ENCODE measurements at regions not wholly inside any gene's neighbourhood (a gene's known extent, or its start where the extent isn't known, plus 50 kb on each side); places are given as distances from the start of the nearest gene placed in this dataset.
A peak's percentile ranks its signal among the peaks of the same experiment; 100 is the strongest.

- no peak for DNase-seq (ENCODE audit: low read depth)
- H3K4me3 ChIP-seq (ENCODE audit: low read depth, low read length), result no peak overlapping the region
- no peak for TF ChIP-seq CTCF (conservative IDR thresholded peaks at IDR 0.05; ENCODE audit: low read depth, low read length)
Measured at GRCh38 chr4:135368831-135369230, 1167.2 kb upstream of the PABPC4L start.

GRCh38 chr4:135365065-135365464, 1163.5 kb upstream of the PABPC4L start:
- peak; percentile 53 for DNase-seq (ENCODE audit: low read depth)
- no peak overlapping the region for H3K4me3 ChIP-seq (ENCODE audit: low read depth, low read length)
- TF ChIP-seq CTCF (conservative IDR thresholded peaks at IDR 0.05; ENCODE audit: low read depth, low read length), result no peak

- DNase-seq (ENCODE audit: low read depth), result peak; percentile 23
- TF ChIP-seq CTCF (conservative IDR thresholded peaks at IDR 0.05; ENCODE audit: low read depth, low read length), result no peak
Measured at GRCh38 chr4:135359128-135359527, 1157.5 kb upstream of the PABPC4L start.

DNA sequence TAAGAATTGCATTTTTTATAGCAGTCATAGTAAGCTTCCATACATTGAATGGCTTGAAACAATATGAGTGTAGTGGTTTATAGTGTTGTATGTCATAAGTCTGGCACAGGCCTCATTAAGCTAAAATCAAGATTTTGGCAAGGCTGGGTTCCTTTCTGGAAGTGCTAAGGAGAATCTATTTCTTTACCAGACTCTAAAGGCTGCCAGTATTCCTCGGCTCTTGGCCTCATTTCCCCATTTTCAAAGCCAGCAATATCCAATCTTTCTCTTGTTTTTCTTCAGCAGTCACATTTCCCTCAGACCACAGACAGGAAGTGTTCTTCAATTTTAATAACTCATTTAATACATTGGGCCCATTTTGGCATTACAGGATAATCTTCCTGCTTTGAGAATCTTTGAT, 1155.5 kb upstream of the PABPC4L start:
- DNase-seq (ENCODE audit: low read depth), result no peak
- TF ChIP-seq CTCF (conservative IDR thresholded peaks at IDR 0.05; ENCODE audit: low read depth, low read length), result no peak
- H3K4me3 ChIP-seq (ENCODE audit: low read depth, low read length), result no peak overlapping the region

More at GRCh38 chr4:135359128-135359527, 1157.5 kb upstream of the PABPC4L start:
- no peak overlapping the region for H3K4me3 ChIP-seq (ENCODE audit: low read depth, low read length)

- no peak for TF ChIP-seq CTCF (conservative IDR thresholded peaks at IDR 0.05; ENCODE audit: low read depth, low read length)
- DNase-seq (ENCODE audit: low read depth), result peak; percentile 66
- no peak overlapping the region for H3K4me3 ChIP-seq (ENCODE audit: low read depth, low read length)
Measured at GRCh38 chr4:135354876-135355275, 1153.3 kb upstream of the PABPC4L start.

DNA sequence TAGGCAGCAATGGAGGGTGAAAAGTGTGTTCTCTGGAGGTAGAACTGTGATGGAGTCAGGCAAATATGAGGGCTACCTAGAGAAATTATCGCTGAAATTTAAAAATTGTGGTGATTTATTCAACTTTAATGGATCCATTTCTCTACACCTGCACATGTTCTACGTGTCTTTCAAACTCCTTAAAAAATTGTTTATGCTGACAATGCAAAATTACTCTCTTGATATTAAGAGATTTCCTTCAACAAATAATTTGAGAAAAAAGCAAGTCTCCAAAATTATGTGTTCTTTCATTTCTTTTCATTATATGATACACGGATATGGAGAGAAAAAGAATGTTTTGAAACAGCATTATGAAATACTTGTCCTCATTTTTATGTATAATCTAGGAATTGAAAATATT, 1151.4 kb upstream of the PABPC4L start:
- TF ChIP-seq CTCF (conservative IDR thresholded peaks at IDR 0.05; ENCODE audit: low read depth, low read length), result no peak
- no peak for DNase-seq (ENCODE audit: low read depth)
- no peak overlapping the region for H3K4me3 ChIP-seq (ENCODE audit: low read depth, low read length)

GRCh38 chr4:135344492-135344891, 1142.9 kb upstream of the PABPC4L start:
- TF ChIP-seq CTCF (conservative IDR thresholded peaks at IDR 0.05; ENCODE audit: low read depth, low read length), result no peak
- no peak for DNase-seq (ENCODE audit: low read depth)
- H3K4me3 ChIP-seq (ENCODE audit: low read depth, low read length), result no peak overlapping the region

Measured in choroid plexus epithelial cell (primary cell).